ENCODE measurements at regions not wholly inside any gene's neighbourhood (a gene's known extent, or its start where the extent isn't known, plus 50 kb on each side); places are given as distances from the start of the nearest gene placed in this dataset.

DNA sequence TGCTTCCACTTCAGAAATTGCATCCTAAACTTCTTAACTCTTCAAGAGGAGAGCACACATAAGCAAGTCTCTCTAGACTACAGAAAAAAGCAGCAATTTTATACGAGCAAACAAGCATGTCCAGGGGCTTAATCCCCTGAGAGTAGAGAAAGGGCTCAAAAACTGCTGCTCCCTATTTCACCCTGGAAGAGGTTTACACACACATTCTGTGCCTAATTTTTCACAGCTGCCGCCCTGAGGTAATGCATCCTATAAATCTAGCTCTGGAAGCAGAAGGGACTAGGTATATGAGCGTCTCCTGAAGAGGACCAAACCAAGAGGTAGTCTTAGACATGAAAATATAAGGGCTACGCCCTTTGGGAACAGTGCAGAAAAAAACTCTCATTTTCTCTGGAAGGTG is 73.1 kb downstream of the CRPPA start:
- intact Hi-C loops (cut with micrococcal nuclease; ENCODE audit: unreplicated experiment), result no loop called here

GRCh38 chr7:16347827-16348192 is 73.5 kb downstream of the CRPPA start:
- TF ChIP-seq, protein P1, sequence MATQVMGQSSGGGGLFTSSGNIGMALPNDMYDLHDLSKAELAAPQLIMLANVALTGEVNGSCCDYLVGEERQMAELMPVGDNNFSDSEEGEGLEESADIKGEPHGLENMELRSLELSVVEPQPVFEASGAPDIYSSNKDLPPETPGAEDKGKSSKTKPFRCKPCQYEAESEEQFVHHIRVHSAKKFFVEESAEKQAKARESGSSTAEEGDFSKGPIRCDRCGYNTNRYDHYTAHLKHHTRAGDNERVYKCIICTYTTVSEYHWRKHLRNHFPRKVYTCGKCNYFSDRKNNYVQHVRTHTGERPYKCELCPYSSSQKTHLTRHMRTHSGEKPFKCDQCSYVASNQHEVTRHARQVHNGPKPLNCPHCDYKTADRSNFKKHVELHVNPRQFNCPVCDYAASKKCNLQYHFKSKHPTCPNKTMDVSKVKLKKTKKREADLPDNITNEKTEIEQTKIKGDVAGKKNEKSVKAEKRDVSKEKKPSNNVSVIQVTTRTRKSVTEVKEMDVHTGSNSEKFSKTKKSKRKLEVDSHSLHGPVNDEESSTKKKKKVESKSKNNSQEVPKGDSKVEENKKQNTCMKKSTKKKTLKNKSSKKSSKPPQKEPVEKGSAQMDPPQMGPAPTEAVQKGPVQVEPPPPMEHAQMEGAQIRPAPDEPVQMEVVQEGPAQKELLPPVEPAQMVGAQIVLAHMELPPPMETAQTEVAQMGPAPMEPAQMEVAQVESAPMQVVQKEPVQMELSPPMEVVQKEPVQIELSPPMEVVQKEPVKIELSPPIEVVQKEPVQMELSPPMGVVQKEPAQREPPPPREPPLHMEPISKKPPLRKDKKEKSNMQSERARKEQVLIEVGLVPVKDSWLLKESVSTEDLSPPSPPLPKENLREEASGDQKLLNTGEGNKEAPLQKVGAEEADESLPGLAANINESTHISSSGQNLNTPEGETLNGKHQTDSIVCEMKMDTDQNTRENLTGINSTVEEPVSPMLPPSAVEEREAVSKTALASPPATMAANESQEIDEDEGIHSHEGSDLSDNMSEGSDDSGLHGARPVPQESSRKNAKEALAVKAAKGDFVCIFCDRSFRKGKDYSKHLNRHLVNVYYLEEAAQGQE (IDR thresholded peaks at IDR 0.05; ENCODE audit: insufficient read depth in 1 of 2, low read depth in 2 of 2, low read length in 1 of 2), result no peak
- TF ChIP-seq, protein P2, sequence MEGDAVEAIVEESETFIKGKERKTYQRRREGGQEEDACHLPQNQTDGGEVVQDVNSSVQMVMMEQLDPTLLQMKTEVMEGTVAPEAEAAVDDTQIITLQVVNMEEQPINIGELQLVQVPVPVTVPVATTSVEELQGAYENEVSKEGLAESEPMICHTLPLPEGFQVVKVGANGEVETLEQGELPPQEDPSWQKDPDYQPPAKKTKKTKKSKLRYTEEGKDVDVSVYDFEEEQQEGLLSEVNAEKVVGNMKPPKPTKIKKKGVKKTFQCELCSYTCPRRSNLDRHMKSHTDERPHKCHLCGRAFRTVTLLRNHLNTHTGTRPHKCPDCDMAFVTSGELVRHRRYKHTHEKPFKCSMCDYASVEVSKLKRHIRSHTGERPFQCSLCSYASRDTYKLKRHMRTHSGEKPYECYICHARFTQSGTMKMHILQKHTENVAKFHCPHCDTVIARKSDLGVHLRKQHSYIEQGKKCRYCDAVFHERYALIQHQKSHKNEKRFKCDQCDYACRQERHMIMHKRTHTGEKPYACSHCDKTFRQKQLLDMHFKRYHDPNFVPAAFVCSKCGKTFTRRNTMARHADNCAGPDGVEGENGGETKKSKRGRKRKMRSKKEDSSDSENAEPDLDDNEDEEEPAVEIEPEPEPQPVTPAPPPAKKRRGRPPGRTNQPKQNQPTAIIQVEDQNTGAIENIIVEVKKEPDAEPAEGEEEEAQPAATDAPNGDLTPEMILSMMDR (IDR thresholded peaks at IDR 0.05), result no peak
- TF ChIP-seq SIN3A (IDR thresholded peaks at IDR 0.05; ENCODE audit: borderline replicate concordance, insufficient read depth, low read depth, low read length) (no peak), TCF7L2 (IDR thresholded peaks at IDR 0.05; ENCODE audit: low read depth, low read length) (no peak), POLR2AphosphoS5 (IDR thresholded peaks at IDR 0.05; ENCODE audit: low read depth, low read length) (no peak)
- in situ Hi-C loops (cut with HindIII; ENCODE audit: low pct_unique_long_range_greater_than_20kb, low sequenced_read_pairs), result no loop called here
- POLR2A ChIA-PET, result no interaction called here

More for the DNA sequence above, 73.1 kb downstream of the CRPPA start:
- TF ChIP-seq, protein P1 (IDR thresholded peaks at IDR 0.05; ENCODE audit: insufficient read depth in 1 of 2, low read depth in 2 of 2, low read length in 1 of 2), result no peak
- no peak for TF ChIP-seq SIN3A (IDR thresholded peaks at IDR 0.05; ENCODE audit: borderline replicate concordance, insufficient read depth, low read depth, low read length)
- TF ChIP-seq POLR2AphosphoS5 (IDR thresholded peaks at IDR 0.05; ENCODE audit: low read depth, low read length), result no peak
- no peak for TF ChIP-seq TCF7L2 (IDR thresholded peaks at IDR 0.05; ENCODE audit: low read depth, low read length)
- TF ChIP-seq, protein P2 (IDR thresholded peaks at IDR 0.05), result no peak
- H3K27ac ChIP-seq (ENCODE audit: low read length), result peak overlapping the region; percentile 45; the same call in 1 of the 2 replicates
- DNase-seq (ENCODE audit: low read depth, low spot score), result no peak
- no peak overlapping the region for H3K4me3 ChIP-seq (ENCODE audit: low read depth in 2 of 2, low read length in 2 of 2)
- CTCF ChIA-PET, result no interaction called here
- no peak for ATAC-seq
- H3K27me3 ChIP-seq (ENCODE audit: control insufficient read depth, insufficient read depth, low read length), result no peaks in the 10 kb centered on the region
- H3K4me1 ChIP-seq (ENCODE audit: control insufficient read depth, insufficient read depth, low read length), result peaks cover 21% of the 10 kb centered on the region
- H3K9me3 ChIP-seq (ENCODE audit: control insufficient read depth, insufficient read depth, low read depth, low read length), result peaks cover 4% of the 10 kb centered on the region
- POLR2A ChIA-PET, result no interaction called here
- BruUV-seq (replicated peaks), result no TSS peak
- H3K36me3 ChIP-seq (ENCODE audit: control insufficient read depth, insufficient read depth, low read length), result no peaks in the 10 kb centered on the region
- in situ Hi-C loops (cut with HindIII; ENCODE audit: low pct_unique_long_range_greater_than_20kb, low sequenced_read_pairs), result no loop called here

More at GRCh38 chr7:16347827-16348192, 73.5 kb downstream of the CRPPA start:
- DNase-seq (ENCODE audit: low read depth, low spot score) (no peak), ATAC-seq (no peak)
- CTCF ChIA-PET, result no interaction called here
- H3K36me3 ChIP-seq (ENCODE audit: control insufficient read depth, insufficient read depth, low read length), result no peaks in the 10 kb centered on the region
- no peak overlapping the region for H3K4me3 ChIP-seq (ENCODE audit: low read depth in 2 of 2, low read length in 2 of 2)
- peaks cover 21% of the 10 kb centered on the region for H3K4me1 ChIP-seq (ENCODE audit: control insufficient read depth, insufficient read depth, low read length)
- no TSS peak for BruUV-seq (replicated peaks)
- peak overlapping the region; percentile 45; the same call in 1 of the 2 replicates for H3K27ac ChIP-seq (ENCODE audit: low read length)
- H3K9me3 ChIP-seq (ENCODE audit: control insufficient read depth, insufficient read depth, low read depth, low read length), result peaks cover 4% of the 10 kb centered on the region
- no peaks in the 10 kb centered on the region for H3K27me3 ChIP-seq (ENCODE audit: control insufficient read depth, insufficient read depth, low read length)
- intact Hi-C loops (cut with micrococcal nuclease; ENCODE audit: unreplicated experiment), result no loop called here

All from Panc1 (cell line).